GM10248 (cell line): ENCODE measurements at regions not wholly inside any gene's neighbourhood (a gene's known extent, or its start where the extent isn't known, plus 50 kb on each side); places are given as distances from the start of the nearest gene placed in this dataset.

Experiments
- CTCF ChIA-PET: fragments of 300-600 bp; sonication (Branson Sonifier 250); formaldehyde crosslinking; extraction: SDS; loops from one replicate; lab custom pipeline; 2021; ENCODE audit warnings: antibody characterized with exemption; lab: Yijun Ruan, JAX
- POLR2A ChIA-PET: fragments of 350-650 bp; sonication (Branson Sonifier 250); formaldehyde crosslinking; extraction: SDS; loops from one replicate; lab custom pipeline; 2020; ENCODE audit warnings: antibody characterized with exemption; lab: Yijun Ruan, JAX
- DNase-seq: peaks from one replicate; pipeline ENCODE4 v3.0.0; 2012; ENCODE audit errors: extremely low spot score
- TF ChIP-seq, protein P1 (sequence below): IDR thresholded peaks from 2 replicates; pipeline ENCODE4 v1.5.1; 2012; ENCODE audit warnings: mild to moderate bottlenecking, low read depth; ENCODE audit errors: extremely low read depth, missing control alignments, control extremely low read depth

DNA sequence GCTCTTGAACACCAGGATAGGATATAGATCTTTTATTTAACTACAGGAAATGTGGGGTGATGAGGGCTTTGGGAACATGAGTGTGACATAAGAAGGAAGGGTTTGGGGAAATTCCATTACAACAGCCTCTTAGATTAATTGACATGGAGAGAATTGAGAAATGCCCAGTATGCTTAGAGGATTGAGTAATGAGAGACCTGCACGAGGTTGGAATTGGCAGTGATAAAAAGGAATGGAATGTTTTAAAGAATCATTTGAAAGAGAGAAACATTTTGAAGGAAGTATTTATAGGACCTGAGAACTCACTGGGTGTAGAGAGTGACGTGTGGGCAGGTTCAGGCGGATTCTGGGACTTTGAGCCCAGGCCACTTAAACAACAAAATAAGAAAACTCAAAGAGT lies 227.0 kb downstream of the BMP2 start:
- no peak for DNase-seq
- ChIA-PET POLR2A (no interaction called here), CTCF (no interaction called here)
- TF ChIP-seq, protein P1, sequence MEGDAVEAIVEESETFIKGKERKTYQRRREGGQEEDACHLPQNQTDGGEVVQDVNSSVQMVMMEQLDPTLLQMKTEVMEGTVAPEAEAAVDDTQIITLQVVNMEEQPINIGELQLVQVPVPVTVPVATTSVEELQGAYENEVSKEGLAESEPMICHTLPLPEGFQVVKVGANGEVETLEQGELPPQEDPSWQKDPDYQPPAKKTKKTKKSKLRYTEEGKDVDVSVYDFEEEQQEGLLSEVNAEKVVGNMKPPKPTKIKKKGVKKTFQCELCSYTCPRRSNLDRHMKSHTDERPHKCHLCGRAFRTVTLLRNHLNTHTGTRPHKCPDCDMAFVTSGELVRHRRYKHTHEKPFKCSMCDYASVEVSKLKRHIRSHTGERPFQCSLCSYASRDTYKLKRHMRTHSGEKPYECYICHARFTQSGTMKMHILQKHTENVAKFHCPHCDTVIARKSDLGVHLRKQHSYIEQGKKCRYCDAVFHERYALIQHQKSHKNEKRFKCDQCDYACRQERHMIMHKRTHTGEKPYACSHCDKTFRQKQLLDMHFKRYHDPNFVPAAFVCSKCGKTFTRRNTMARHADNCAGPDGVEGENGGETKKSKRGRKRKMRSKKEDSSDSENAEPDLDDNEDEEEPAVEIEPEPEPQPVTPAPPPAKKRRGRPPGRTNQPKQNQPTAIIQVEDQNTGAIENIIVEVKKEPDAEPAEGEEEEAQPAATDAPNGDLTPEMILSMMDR = no peak

DNA sequence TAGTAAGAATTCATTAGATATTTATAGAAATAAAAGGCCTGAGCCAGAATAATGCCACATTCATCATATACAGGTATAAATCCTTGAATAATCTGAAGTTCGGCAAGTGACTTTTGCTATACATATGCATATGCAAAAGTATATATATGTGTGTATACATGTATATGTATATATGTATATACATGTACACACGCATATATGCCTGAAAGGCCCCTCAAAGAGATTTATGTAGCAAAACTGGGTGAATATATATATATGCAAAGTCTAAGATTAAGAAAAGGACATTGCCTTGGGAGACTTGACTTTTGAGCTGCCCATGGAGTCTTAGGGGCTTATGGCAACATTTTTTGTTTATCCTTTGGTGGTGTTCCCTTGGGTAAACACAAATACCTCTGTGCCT lies 231.4 kb downstream of the BMP2 start:
- POLR2A ChIA-PET = no interaction called here
- CTCF ChIA-PET = interaction anchor here (0.9 to 1.1 kb wide), 2 partner anchors 24 to 32 kb away, joined by 3 read pairs; no protein-coding TSS in a partner anchor
- DNase-seq = no peak
- TF ChIP-seq, protein P1 = no peak

DNA sequence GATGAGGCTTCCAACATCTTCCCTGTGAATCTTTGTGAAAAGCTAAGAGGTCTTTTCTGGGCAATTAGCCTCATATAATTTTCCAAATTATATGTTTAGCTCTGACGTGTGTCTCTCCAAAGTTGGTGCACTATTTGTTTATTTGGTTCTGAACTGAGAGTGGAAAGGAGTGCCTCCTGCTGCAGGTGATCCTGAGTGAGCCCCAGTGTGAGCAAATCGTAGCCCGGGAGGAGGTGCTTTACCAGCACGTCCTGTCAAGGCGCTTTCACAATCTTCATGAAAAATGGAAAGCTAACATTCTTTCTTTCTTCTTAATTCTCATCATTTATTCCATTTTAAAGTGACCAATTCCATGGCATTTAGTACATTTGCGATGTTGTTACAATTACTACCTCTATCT lies 231.9 kb downstream of the BMP2 start:
- POLR2A ChIA-PET = no interaction called here
- DNase-seq = no peak
- CTCF ChIA-PET = interaction anchor here (0.9 to 1.1 kb wide), 2 partner anchors 25 to 31 kb away, joined by 3 read pairs; no protein-coding TSS in a partner anchor
- TF ChIP-seq, protein P1 = no peak

DNA sequence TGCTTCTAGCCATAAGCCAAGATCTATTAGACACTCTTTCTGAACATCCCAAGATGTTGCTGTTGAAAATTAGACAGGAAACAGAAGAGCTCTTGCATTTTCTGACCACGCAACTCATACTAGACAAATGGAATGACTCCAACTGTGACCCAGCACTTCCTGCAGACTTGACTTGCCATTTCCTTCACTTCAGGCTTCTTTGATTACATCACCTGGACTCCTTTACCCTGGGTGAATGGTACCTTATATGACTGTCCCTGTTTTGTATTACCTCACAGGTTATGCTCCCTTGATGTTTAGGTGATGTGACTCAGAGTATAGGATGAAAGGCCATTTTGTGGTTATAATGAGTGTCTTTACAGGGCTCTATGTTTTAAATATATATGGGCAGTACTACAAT lies 236.1 kb downstream of the BMP2 start:
- TF ChIP-seq, protein P1 = no peak
- POLR2A ChIA-PET = no interaction called here
- DNase-seq = no peak
- CTCF ChIA-PET = interaction anchor here (1.5 kb wide), 1 partner anchor 14 kb away, joined by 4 read pairs; no protein-coding TSS in a partner anchor

DNA sequence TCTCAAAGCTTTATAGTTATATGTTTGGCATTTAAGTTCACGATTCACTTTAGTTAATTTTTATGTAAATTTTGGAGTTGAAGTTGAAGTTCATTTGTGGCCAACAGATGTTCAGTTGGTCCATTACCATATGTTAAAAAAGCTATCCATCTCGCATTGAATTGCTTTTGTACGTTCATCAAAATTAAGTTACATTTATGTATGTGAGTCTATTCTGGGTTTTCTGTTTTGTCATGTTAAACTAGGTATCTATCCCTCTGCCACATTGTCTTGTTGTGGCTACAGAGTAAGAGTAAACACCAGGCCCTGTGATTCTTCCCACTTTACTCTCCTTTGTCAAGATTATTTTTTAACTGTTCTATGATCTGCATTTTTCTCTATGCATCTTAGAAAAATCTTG lies 237.3 kb downstream of the BMP2 start:
- ChIA-PET POLR2A (no interaction called here), CTCF (interaction anchor here (1.5 kb wide), 1 partner anchor 13 kb away, joined by 4 read pairs; no protein-coding TSS in a partner anchor)
- DNase-seq = no peak
- TF ChIP-seq, protein P1 = no peak

DNA sequence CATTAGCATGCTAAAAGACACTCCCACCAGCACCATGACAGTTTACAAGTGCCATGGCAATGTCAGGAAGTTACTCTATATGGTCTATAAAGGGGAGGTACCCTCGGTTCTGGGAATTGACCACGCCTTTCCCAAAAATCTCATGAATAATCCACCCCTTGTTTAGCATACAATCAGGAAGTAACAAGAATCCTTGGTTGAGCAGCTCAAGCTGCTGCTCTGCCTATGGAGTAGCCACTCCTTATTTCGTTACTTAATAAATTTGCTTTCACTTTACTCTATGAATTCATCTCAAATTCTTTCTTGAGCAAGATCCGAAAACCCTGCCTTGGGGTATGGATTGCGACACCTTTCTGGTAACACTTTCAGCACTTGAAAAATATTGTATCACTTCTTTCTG lies 243.0 kb downstream of the BMP2 start:
- TF ChIP-seq, protein P1 = no peak
- no peak for DNase-seq
- POLR2A ChIA-PET = no interaction called here
- CTCF ChIA-PET = no interaction called here
